ENCODE measurements at regions not wholly inside any gene's neighbourhood (a gene's known extent, or its start where the extent isn't known, plus 50 kb on each side); places are given as distances from the start of the nearest gene placed in this dataset.

GRCh38 chr5:98641671-98642070 is 131.8 kb upstream of the RGMB start:
- DNase-seq (ENCODE audit: extremely low read depth, insufficient read length), result no peak
- H3K36me3 ChIP-seq (ENCODE audit: control insufficient read depth, insufficient read depth, low read length), result no peaks in the 10 kb centered on the region
- no peak overlapping the region for H3K4me3 ChIP-seq (replicated peaks; ENCODE audit: low read depth, low read length)
- H3K27me3 ChIP-seq (replicated peaks; ENCODE audit: control insufficient read depth, insufficient read depth, low read length), result no peaks in the 10 kb centered on the region
- no peak for TF ChIP-seq CTCF (IDR thresholded peaks at IDR 0.05; ENCODE audit: insufficient read depth, low read length, poor library complexity, severe bottlenecking)

GRCh38 chr5:98643569-98643968 is 129.9 kb upstream of the RGMB start:
- no peaks in the 10 kb centered on the region for H3K27me3 ChIP-seq (replicated peaks; ENCODE audit: control insufficient read depth, insufficient read depth, low read length)
- H3K36me3 ChIP-seq (ENCODE audit: control insufficient read depth, insufficient read depth, low read length), result no peaks in the 10 kb centered on the region
- TF ChIP-seq CTCF (IDR thresholded peaks at IDR 0.05; ENCODE audit: insufficient read depth, low read length, poor library complexity, severe bottlenecking), result no peak
- DNase-seq (ENCODE audit: extremely low read depth, insufficient read length), result no peak
- H3K4me3 ChIP-seq (replicated peaks; ENCODE audit: low read depth, low read length), result no peak overlapping the region

DNA sequence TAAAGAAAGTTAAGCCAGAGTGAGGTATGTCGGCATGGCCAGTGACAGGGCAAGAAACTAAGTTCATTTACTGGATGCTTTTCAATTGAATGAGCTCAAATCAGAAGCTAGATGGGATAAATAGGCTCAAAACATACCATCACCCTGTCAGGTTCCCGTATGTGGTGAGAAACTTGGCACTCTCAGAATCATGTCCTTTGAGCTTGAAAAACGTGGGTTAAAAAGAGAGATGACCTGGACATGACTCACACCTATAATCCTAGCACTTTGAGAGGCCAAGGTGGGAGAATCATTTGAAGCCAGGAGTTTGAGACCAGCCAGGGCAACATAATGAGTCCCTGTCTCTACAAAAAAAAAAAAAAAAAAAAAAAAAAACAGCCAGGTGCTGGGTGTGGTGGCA is 121.7 kb upstream of the RGMB start:
- H3K27me3 ChIP-seq (replicated peaks; ENCODE audit: control insufficient read depth, insufficient read depth, low read length), result no peaks in the 10 kb centered on the region
- TF ChIP-seq CTCF (IDR thresholded peaks at IDR 0.05; ENCODE audit: insufficient read depth, low read length, poor library complexity, severe bottlenecking), result no peak
- no peaks in the 10 kb centered on the region for H3K36me3 ChIP-seq (ENCODE audit: control insufficient read depth, insufficient read depth, low read length)
- DNase-seq (ENCODE audit: extremely low read depth, insufficient read length), result no peak
- H3K4me3 ChIP-seq (replicated peaks; ENCODE audit: low read depth, low read length), result no peak overlapping the region

GRCh38 chr5:98656125-98656795 is 117.2 kb upstream of the RGMB start:
- no peak for DNase-seq (ENCODE audit: extremely low read depth, insufficient read length)
- H3K4me3 ChIP-seq (replicated peaks; ENCODE audit: low read depth, low read length), result no peak overlapping the region
- TF ChIP-seq CTCF (IDR thresholded peaks at IDR 0.05; ENCODE audit: insufficient read depth, low read length, poor library complexity, severe bottlenecking), result no peak
- H3K27me3 ChIP-seq (replicated peaks; ENCODE audit: control insufficient read depth, insufficient read depth, low read length), result no peaks in the 10 kb centered on the region
- no peaks in the 10 kb centered on the region for H3K36me3 ChIP-seq (ENCODE audit: control insufficient read depth, insufficient read depth, low read length)

- Histone ChIP-seq H3K27me3 (replicated peaks; ENCODE audit: control insufficient read depth, insufficient read depth, low read length) (no peaks in the 10 kb centered on the region), H3K4me3 (replicated peaks; ENCODE audit: low read depth, low read length) (no peak overlapping the region), H3K36me3 (ENCODE audit: control insufficient read depth, insufficient read depth, low read length) (no peaks in the 10 kb centered on the region)
- DNase-seq (ENCODE audit: extremely low read depth, insufficient read length), result no peak
- no peak for TF ChIP-seq CTCF (IDR thresholded peaks at IDR 0.05; ENCODE audit: insufficient read depth, low read length, poor library complexity, severe bottlenecking)
Measured at GRCh38 chr5:98656796-98657195, 116.7 kb upstream of the RGMB start.

GRCh38 chr5:98657559-98657958 is 115.9 kb upstream of the RGMB start:
- H3K4me3 ChIP-seq (replicated peaks; ENCODE audit: low read depth, low read length), result no peak overlapping the region
- DNase-seq (ENCODE audit: extremely low read depth, insufficient read length), result no peak
- no peaks in the 10 kb centered on the region for H3K27me3 ChIP-seq (replicated peaks; ENCODE audit: control insufficient read depth, insufficient read depth, low read length)
- no peaks in the 10 kb centered on the region for H3K36me3 ChIP-seq (ENCODE audit: control insufficient read depth, insufficient read depth, low read length)
- TF ChIP-seq CTCF (IDR thresholded peaks at IDR 0.05; ENCODE audit: insufficient read depth, low read length, poor library complexity, severe bottlenecking), result no peak
